Mucosa of gallbladder (tissue), 1 donor: ENCODE measurements at regions not wholly inside any gene's neighbourhood (a gene's known extent, or its start where the extent isn't known, plus 50 kb on each side); places are given as distances from the start of the nearest gene placed in this dataset.
"Not testable (repeated sequence)": the region's sequence is repeated elsewhere in the genome, so short reads cannot be mapped to it uniquely, and the experiment has no call there.

Experiments
- DNase-seq: peaks from one replicate; pipeline ENCODE4 v3.0.0-alpha.2; 2020; ENCODE audit warnings: low spot score
- donor health status: DM: no; HTN: no; CAD: no.

- no peak for DNase-seq
These were observed 105.0 kb downstream of the OTUD1 start for GRCh38 chr10:23543691-23544380.

- DNase-seq = not testable (repeated sequence)
These were observed 107.0 kb downstream of the OTUD1 start for GRCh38 chr10:23545866-23546265.

- no peak for DNase-seq
These were observed 118.0 kb downstream of the OTUD1 start for GRCh38 chr10:23556727-23557440.

GRCh38 chr10:23557777-23558176 is 118.9 kb downstream of the OTUD1 start:
- no peak for DNase-seq

GRCh38 chr10:23558361-23558799 is 119.5 kb downstream of the OTUD1 start:
- no peak for DNase-seq

- no peak for DNase-seq
These were observed 130.1 kb downstream of the OTUD1 start for GRCh38 chr10:23568996-23569395.

GRCh38 chr10:23571884-23572283 is 133.0 kb downstream of the OTUD1 start:
- DNase-seq = no peak

- no peak for DNase-seq
These were observed 143.1 kb downstream of the OTUD1 start for GRCh38 chr10:23581906-23582450.

GRCh38 chr10:23584396-23584795 is 145.5 kb downstream of the OTUD1 start:
- DNase-seq = no peak

GRCh38 chr10:23585186-23585585 is 146.3 kb downstream of the OTUD1 start:
- DNase-seq = no peak

- DNase-seq = no peak
These were observed 146.8 kb downstream of the OTUD1 start for GRCh38 chr10:23585666-23586065.

GRCh38 chr10:23595278-23595677 is 156.4 kb downstream of the OTUD1 start:
- not testable (repeated sequence) for DNase-seq

GRCh38 chr10:23604613-23605012 is 165.7 kb downstream of the OTUD1 start:
- DNase-seq = no peak

GRCh38 chr10:23606456-23606855 is 167.6 kb downstream of the OTUD1 start:
- DNase-seq = no peak

GRCh38 chr10:23608926-23609325 is 170.1 kb downstream of the OTUD1 start:
- no peak for DNase-seq

GRCh38 chr10:23610626-23611307 is 171.9 kb downstream of the OTUD1 start:
- no peak for DNase-seq

- no peak for DNase-seq
These were observed 172.6 kb downstream of the OTUD1 start for GRCh38 chr10:23611308-23612029.

GRCh38 chr10:23613900-23614299 is 175.0 kb downstream of the OTUD1 start:
- DNase-seq = no peak

- DNase-seq = no peak
These were observed 175.6 kb downstream of the OTUD1 start for GRCh38 chr10:23614483-23614882.

GRCh38 chr10:23630376-23630775 is 191.5 kb downstream of the OTUD1 start:
- DNase-seq = no peak

GRCh38 chr10:23630885-23631284 is 192.0 kb downstream of the OTUD1 start:
- no peak for DNase-seq
